H1 (cell line): ENCODE measurements at regions not wholly inside any gene's neighbourhood (a gene's known extent, or its start where the extent isn't known, plus 50 kb on each side); places are given as distances from the start of the nearest gene placed in this dataset.

Experiments used
- CTCF ChIA-PET: fragments of 300-600 bp; sonication (Branson Sonifier 250); formaldehyde crosslinking; loops from one replicate; lab custom pipeline; 2021; ENCODE audit not compliant: partially characterized antibody; lab: Charles Lee
- POLR2A ChIA-PET: fragments of 300-600 bp; sonication (Branson Sonifier 250); formaldehyde crosslinking; loops from one replicate; lab custom pipeline; 2021; ENCODE audit warnings: inconsistent platforms; ENCODE audit not compliant: partially characterized antibody; lab: Charles Lee
- DNase-seq, 2 experiments: peaks; one replicate each; pipeline versions ENCODE4 v3.0.0 to v3.0.0-alpha.2; 2010 to 2022; ENCODE audit warnings: low spot score in 2 of 2, low read depth in 1 of 2, mixed read lengths in 1 of 2
- FAIRE-seq: peaks from 2 replicates; lab custom pipeline; 2011; peaks lifted over from hg19 to GRCh38; lab: Jason Lieb, UNC
- H2AFZ ChIP-seq: 2 replicates; pipeline ENCODE4 v1.8.1; 2012; ENCODE audit warnings: low read length, inconsistent platforms
- H2AK5ac ChIP-seq: 2 replicates; pipeline ENCODE4 v1.6.1; 2013; ENCODE audit warnings: low read depth, low read length
- H2BK120ac ChIP-seq: replicated peaks from 2 replicates; pipeline ENCODE3; 2013; ENCODE audit warnings: low read depth, low read length, inconsistent platforms
- H2BK12ac ChIP-seq: 2 replicates; pipeline ENCODE4 v1.6.1; 2013; ENCODE audit warnings: low read depth, low read length
- H2BK15ac ChIP-seq: 2 replicates; pipeline ENCODE4 v1.6.1; 2013; ENCODE audit warnings: low read length
- H2BK20ac ChIP-seq: 2 replicates; pipeline ENCODE4 v1.6.1; 2013; ENCODE audit warnings: low read length
- H2BK5ac ChIP-seq: 2 replicates; pipeline ENCODE4 v1.6.1; 2013; ENCODE audit warnings: low read depth, low read length
- H3K14ac ChIP-seq: 2 replicates; pipeline ENCODE4 v1.6.1; 2013; ENCODE audit warnings: inconsistent platforms; ENCODE audit not compliant: insufficient read length
- H3K18ac ChIP-seq: 2 replicates; pipeline ENCODE4 v1.6.1; 2013; ENCODE audit warnings: low read length; ENCODE audit errors: extremely low read depth
- H3K23ac ChIP-seq: 2 replicates; pipeline ENCODE4 v1.6.1; 2013; ENCODE audit warnings: inconsistent platforms; ENCODE audit not compliant: insufficient read length
- H3K23me2 ChIP-seq: 2 replicates; pipeline ENCODE4 v1.6.1; 2013; ENCODE audit warnings: low read depth, low read length
- H3K27ac ChIP-seq: 2 replicates; pipeline ENCODE4 v1.6.1; 2011; ENCODE audit warnings: low read depth, low read length, inconsistent platforms
- H3K27me3 ChIP-seq, 4 experiments: replicated peaks in 1 of 4; 1 replicate in 1 of 4; 2 replicates in 3 of 4; pipeline versions ENCODE4 v1.6.1 to v1.8.1; 2011 to 2013; ENCODE audit warnings: low read length in 3 of 4, mild to moderate bottlenecking in 3 of 4, inconsistent platforms in 2 of 4, mixed read lengths in 2 of 4, moderate library complexity in 1 of 4; ENCODE audit not compliant: control insufficient read depth in 3 of 4, insufficient read depth in 3 of 4; ENCODE audit errors: extremely low read depth in 1 of 4
- H3K36me3 ChIP-seq, 4 experiments: 2 replicates each; pipeline versions ENCODE4 v1.6.1 to v1.8.1; 2011 to 2013; ENCODE audit warnings: mild to moderate bottlenecking in 4 of 4, low read length in 3 of 4, moderate library complexity in 2 of 4, control low read depth in 1 of 4, inconsistent platforms in 1 of 4; ENCODE audit not compliant: insufficient read depth in 4 of 4, control insufficient read depth in 2 of 4
- H3K4ac ChIP-seq: replicated peaks from 2 replicates; pipeline ENCODE3; 2013; ENCODE audit warnings: low read length, low read depth, mixed read lengths, inconsistent platforms; ENCODE audit not compliant: insufficient read length
- H3K4me1 ChIP-seq, 4 experiments: replicated peaks in 1 of 4; 1 replicate in 1 of 4; 2 replicates in 3 of 4; pipeline versions ENCODE4 v1.6.1 to v1.8.1; 2011 to 2013; ENCODE audit warnings: low read length in 3 of 4, inconsistent platforms in 2 of 4, mixed read lengths in 1 of 4; ENCODE audit not compliant: insufficient read depth in 4 of 4, control insufficient read depth in 3 of 4
- H3K4me2 ChIP-seq, 2 experiments: 2 replicates each; pipeline versions ENCODE4 v1.6.1 to v1.8.1; 2011 to 2013; ENCODE audit warnings: low read depth in 2 of 2, low read length in 2 of 2, control low read depth in 1 of 2, inconsistent platforms in 1 of 2, mild to moderate bottlenecking in 1 of 2; ENCODE audit not compliant: insufficient read depth in 1 of 2
- H3K4me3 ChIP-seq, 4 experiments: fragments of 200-600, 300-600 bp in 1 of 4; sonication (generic), shearing (Covaris generic), sonication (Bioruptor Twin) in 1 of 4; 2 replicates each; pipeline versions ENCODE4 v1.5.1 to v1.8.1; 2011 to 2016; ENCODE audit warnings: low read length in 4 of 4, low read depth in 3 of 4, control low read depth in 2 of 4, inconsistent platforms in 2 of 4, mild to moderate bottlenecking in 2 of 4, mixed read lengths in 1 of 4, moderate library complexity in 1 of 4; ENCODE audit not compliant: insufficient read depth in 2 of 4; ENCODE audit errors: extremely low read depth in 1 of 4
- H3K56ac ChIP-seq: replicated peaks from 2 replicates; pipeline ENCODE3; 2013; ENCODE audit warnings: low read depth, mild to moderate bottlenecking, mixed read lengths, low read length, inconsistent platforms; ENCODE audit not compliant: insufficient read length
- H3K79me1 ChIP-seq: 2 replicates; pipeline ENCODE4 v1.6.1; 2013; ENCODE audit warnings: low read depth, low read length, control low read depth
- H3K79me2 ChIP-seq, 2 experiments: 2 replicates each; pipeline versions ENCODE4 v1.6.1 to v1.8.1; 2012 to 2013; ENCODE audit warnings: low read length in 2 of 2, mild to moderate bottlenecking in 2 of 2, inconsistent platforms in 1 of 2; ENCODE audit not compliant: insufficient read depth in 2 of 2, control insufficient read depth in 1 of 2
- H3K9ac ChIP-seq, 4 experiments: replicated peaks in 1 of 4; 1 replicate in 1 of 4; 2 replicates in 3 of 4; pipeline versions ENCODE4 v1.6.1 to v1.8.1; 2011 to 2013; ENCODE audit warnings: low read depth in 3 of 4, low read length in 3 of 4, control low read depth in 2 of 4, mild to moderate bottlenecking in 2 of 4, moderate library complexity in 2 of 4, inconsistent platforms in 1 of 4; ENCODE audit errors: extremely low read depth in 1 of 4
- H3K9me3 ChIP-seq, 2 experiments: 2 replicates each; pipeline versions ENCODE4 v1.6.1 to v1.8.1; 2012 to 2013; ENCODE audit warnings: mild to moderate bottlenecking in 2 of 2, moderate library complexity in 2 of 2, control low read depth in 1 of 2, inconsistent platforms in 1 of 2, low read depth in 1 of 2, low read length in 1 of 2, mixed read lengths in 1 of 2; ENCODE audit not compliant: insufficient read depth in 2 of 2
- H4K20me1 ChIP-seq, 2 experiments: replicated peaks in 1 of 2; 2 replicates each; pipeline versions ENCODE3 to v1.8.1; 2011 to 2013; ENCODE audit warnings: inconsistent platforms in 2 of 2, low read length in 2 of 2, mild to moderate bottlenecking in 1 of 2; ENCODE audit not compliant: insufficient read depth in 2 of 2, control insufficient read depth in 1 of 2
- H4K5ac ChIP-seq: 2 replicates; pipeline ENCODE4 v1.6.1; 2013; ENCODE audit warnings: low read length, low read depth, mixed read lengths, inconsistent platforms; ENCODE audit not compliant: insufficient read length
- H4K8ac ChIP-seq: 2 replicates; pipeline ENCODE4 v1.8.0; 2013; ENCODE audit warnings: mild to moderate bottlenecking, moderate library complexity, low read length, inconsistent platforms; ENCODE audit not compliant: insufficient read depth; ENCODE audit errors: extremely low read depth
- H4K91ac ChIP-seq: replicated peaks from 2 replicates; pipeline ENCODE3; 2013; ENCODE audit warnings: low read length, mixed read lengths, inconsistent platforms; ENCODE audit not compliant: insufficient read length
- EP300 ChIP-seq, 2 experiments: IDR thresholded peaks; 1 replicate in 1 of 2; 2 replicates in 1 of 2; pipeline ENCODE4 v1.6.1; 2011 to 2012; ENCODE audit warnings: low read depth in 2 of 2, low read length in 2 of 2, mild to moderate bottlenecking in 2 of 2, borderline replicate concordance in 1 of 2, inconsistent platforms in 1 of 2, moderate library complexity in 1 of 2
- GABPA ChIP-seq: IDR thresholded peaks from 2 replicates; pipeline ENCODE4 v1.6.1; 2011; ENCODE audit warnings: mild to moderate bottlenecking, low read length, moderate library complexity, borderline replicate concordance; ENCODE audit not compliant: insufficient read depth
- GTF2F1 ChIP-seq: IDR thresholded peaks from 2 replicates; pipeline ENCODE4 v1.6.1; 2012; ENCODE audit warnings: low read depth, low read length, improper control_type of control experiment, borderline replicate concordance
- HDAC6 ChIP-seq: IDR thresholded peaks from one replicate; pipeline ENCODE4 v1.7.1; 2012; ENCODE audit warnings: low read depth, mild to moderate bottlenecking, inconsistent platforms, low read length, moderate library complexity
- KDM4A ChIP-seq: IDR thresholded peaks from one replicate; pipeline ENCODE4 v1.7.1; 2012; ENCODE audit warnings: low read depth, mild to moderate bottlenecking, moderate library complexity, low read length, inconsistent platforms; ENCODE audit not compliant: severe bottlenecking
- POLR2AphosphoS5 ChIP-seq: IDR thresholded peaks from 2 replicates; pipeline ENCODE4 v1.6.1; 2011; ENCODE audit warnings: low read depth, low read length
- SAP30 ChIP-seq: fragments of 300-600 bp; sonication (generic); IDR thresholded peaks from 2 replicates; pipeline ENCODE4 v1.7.1; 2012; ENCODE audit warnings: low read length, moderate library complexity, mild to moderate bottlenecking, inconsistent platforms; ENCODE audit not compliant: insufficient read depth, insufficient replicate concordance
- SIN3A ChIP-seq, 2 experiments: IDR thresholded peaks in 1 of 2; conservative IDR thresholded peaks in 1 of 2; 2 replicates each; pipeline ENCODE4 v1.6.1; 2011 to 2012; ENCODE audit warnings: low read length in 2 of 2, improper control_type of control experiment in 1 of 2, low read depth in 1 of 2, mild to moderate bottlenecking in 1 of 2
- TAF1 ChIP-seq: IDR thresholded peaks from 2 replicates; pipeline ENCODE4 v1.6.1; 2011; ENCODE audit warnings: mild to moderate bottlenecking, low read depth, low read length
- TCF12 ChIP-seq: IDR thresholded peaks from 2 replicates; pipeline ENCODE4 v1.6.1; 2011; ENCODE audit warnings: low read depth, mild to moderate bottlenecking, low read length
- ZNF274 ChIP-seq: IDR thresholded peaks from 2 replicates; pipeline ENCODE4 v1.7.0; 2012; ENCODE audit warnings: low read length, borderline replicate concordance; ENCODE audit errors: extremely low read depth
- WGBS, 2 experiments: shearing (Covaris generic) in 1 of 2; methylation state at CpG; one replicate each; pipeline versions ENCODE4 v1.1.6 to v1.1.7; 2013 to 2015; ENCODE audit warnings: low lambda C conversion rate in 2 of 2, mixed read lengths in 2 of 2, inconsistent platforms in 1 of 2, low coverage in 1 of 2, missing lambda C conversion rate in 1 of 2; ENCODE audit not compliant: insufficient replicate concordance in 2 of 2, insufficient coverage in 1 of 2, insufficient read length in 1 of 2; ENCODE audit errors: extremely low coverage in 1 of 2, missing lambda C conversion rate in 1 of 2; 5-methylcytosine and 5-hydroxymethylcytosine counted together
- TF ChIP-seq, protein P1 (sequence below), 3 experiments: IDR thresholded peaks; 1 replicate in 2 of 3; 2 replicates in 1 of 3; pipeline versions ENCODE4 v1.5.1 to v1.6.1; 2011; ENCODE audit warnings: low read length in 3 of 3, mild to moderate bottlenecking in 3 of 3, inconsistent platforms in 2 of 3, low read depth in 1 of 3, moderate library complexity in 1 of 3; ENCODE audit not compliant: insufficient read depth in 1 of 3; ENCODE audit errors: control extremely low read depth in 1 of 3

DNA sequence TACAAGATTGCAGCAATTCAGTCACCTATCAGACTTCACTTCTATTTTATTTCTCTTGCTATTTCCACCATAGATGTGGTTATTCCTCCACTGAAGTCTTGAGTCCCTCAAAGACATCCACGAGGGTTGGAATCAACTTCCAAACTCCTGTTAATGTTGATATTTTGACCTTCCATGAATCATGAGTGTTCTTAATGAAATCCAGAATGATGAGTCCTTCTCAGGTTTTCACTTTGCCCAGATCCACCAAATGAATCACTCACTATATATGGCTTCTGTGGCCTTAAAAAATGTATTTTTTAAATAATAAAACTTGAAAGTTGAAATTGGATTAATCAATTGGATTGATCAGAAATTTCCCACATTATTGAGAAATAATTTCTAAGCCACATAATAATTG lies 1821.0 kb downstream of the EFNA5 start:
- no peaks in the 10 kb centered on the region for H3K23me2 ChIP-seq
- H3K4me2 ChIP-seq, result no peak overlapping the region
- H2BK12ac ChIP-seq, result no peak overlapping the region
- no peak overlapping the region for H3K9ac ChIP-seq
- DNase-seq (no peak), FAIRE-seq (no peak)
- CTCF ChIA-PET, result no interaction called here
- H3K9me3 ChIP-seq, result no peaks in the 10 kb centered on the region
- POLR2A ChIA-PET, result no interaction called here
- no peak overlapping the region for H3K4me3 ChIP-seq
- no peak overlapping the region for H3K23ac ChIP-seq
- no peaks in the 10 kb centered on the region for H3K79me1 ChIP-seq
- H3K27me3 ChIP-seq, result no peaks in the 10 kb centered on the region
- H3K79me2 ChIP-seq, result no peaks in the 10 kb centered on the region
- no peak overlapping the region for H4K91ac ChIP-seq
- no peak overlapping the region for H2BK20ac ChIP-seq
- H3K4me1 ChIP-seq, result no peaks in the 10 kb centered on the region
- no peak overlapping the region for H2AFZ ChIP-seq
- no peak overlapping the region for H2BK120ac ChIP-seq
- no peak overlapping the region for H2AK5ac ChIP-seq
- H3K56ac ChIP-seq, result no peak overlapping the region
- no peak overlapping the region for H4K5ac ChIP-seq
- H2BK5ac ChIP-seq, result no peak overlapping the region
- H3K4ac ChIP-seq, result no peak overlapping the region
- no peak overlapping the region for H3K14ac ChIP-seq
- no peaks in the 10 kb centered on the region for H4K20me1 ChIP-seq
- WGBS, 2 experiments, result 92% methylated on average over 1 of the region's 1 CpG; no CpG with 5 or more reads in 1 of the 2 experiments
- H3K27ac ChIP-seq, result no peak overlapping the region
- no peaks in the 10 kb centered on the region for H3K36me3 ChIP-seq
- H4K8ac ChIP-seq, result no peak overlapping the region
- no peak overlapping the region for H2BK15ac ChIP-seq
- H3K18ac ChIP-seq, result no peak overlapping the region
- TF ChIP-seq SIN3A (conservative IDR thresholded peaks at IDR 0.05 in 1 of 2, IDR thresholded peaks at IDR 0.05 in 1 of 2; ENCODE audit: low read depth in 1 of 2, low read length in 2 of 2), result no peak
- no peak for TF ChIP-seq ZNF274
- no peak for TF ChIP-seq TAF1
- TF ChIP-seq, protein P1, sequence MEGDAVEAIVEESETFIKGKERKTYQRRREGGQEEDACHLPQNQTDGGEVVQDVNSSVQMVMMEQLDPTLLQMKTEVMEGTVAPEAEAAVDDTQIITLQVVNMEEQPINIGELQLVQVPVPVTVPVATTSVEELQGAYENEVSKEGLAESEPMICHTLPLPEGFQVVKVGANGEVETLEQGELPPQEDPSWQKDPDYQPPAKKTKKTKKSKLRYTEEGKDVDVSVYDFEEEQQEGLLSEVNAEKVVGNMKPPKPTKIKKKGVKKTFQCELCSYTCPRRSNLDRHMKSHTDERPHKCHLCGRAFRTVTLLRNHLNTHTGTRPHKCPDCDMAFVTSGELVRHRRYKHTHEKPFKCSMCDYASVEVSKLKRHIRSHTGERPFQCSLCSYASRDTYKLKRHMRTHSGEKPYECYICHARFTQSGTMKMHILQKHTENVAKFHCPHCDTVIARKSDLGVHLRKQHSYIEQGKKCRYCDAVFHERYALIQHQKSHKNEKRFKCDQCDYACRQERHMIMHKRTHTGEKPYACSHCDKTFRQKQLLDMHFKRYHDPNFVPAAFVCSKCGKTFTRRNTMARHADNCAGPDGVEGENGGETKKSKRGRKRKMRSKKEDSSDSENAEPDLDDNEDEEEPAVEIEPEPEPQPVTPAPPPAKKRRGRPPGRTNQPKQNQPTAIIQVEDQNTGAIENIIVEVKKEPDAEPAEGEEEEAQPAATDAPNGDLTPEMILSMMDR (IDR thresholded peaks at IDR 0.05; ENCODE audit: control extremely low read depth in 1 of 3, insufficient read depth in 1 of 3, low read depth in 1 of 3, low read length in 3 of 3), result no peak
- no peak for TF ChIP-seq KDM4A
- TF ChIP-seq GTF2F1, result no peak
- no peak for TF ChIP-seq HDAC6
- no peak for TF ChIP-seq SAP30
- no peak for TF ChIP-seq GABPA
- no peak for TF ChIP-seq EP300 (IDR thresholded peaks at IDR 0.05; ENCODE audit: borderline replicate concordance in 1 of 2, low read depth in 2 of 2, low read length in 2 of 2)
- no peak for TF ChIP-seq POLR2AphosphoS5
- no peak for TF ChIP-seq TCF12
